BE2C (cell line): ENCODE measurements at regions not wholly inside any gene's neighbourhood (a gene's known extent, or its start where the extent isn't known, plus 50 kb on each side); places are given as distances from the start of the nearest gene placed in this dataset.

ENCODE experiments used
- DNase-seq: peaks from one replicate; pipeline ENCODE4 v3.0.0-alpha.2; 2020
- H3K27me3 ChIP-seq: fragments of 250-450 bp; sonication (Bioruptor Pico); 2 replicates; pipeline ENCODE4 v1.5.1; 2020; ENCODE audit warnings: mild to moderate bottlenecking
- H3K36me3 ChIP-seq: fragments of 250-450 bp; sonication (Bioruptor Pico); 2 replicates; pipeline ENCODE4 v1.5.1; 2020; ENCODE audit warnings: mild to moderate bottlenecking
- H3K4me1 ChIP-seq: fragments of 250-450 bp; sonication (Bioruptor Pico); 2 replicates; pipeline ENCODE4 v1.5.1; 2020
- H3K4me3 ChIP-seq: 2 replicates; pipeline ENCODE4 v1.5.1; 2011; ENCODE audit warnings: low read depth, low read length
- H3K9me3 ChIP-seq: fragments of 250-450 bp; sonication (Bioruptor Pico); 2 replicates; pipeline ENCODE4 v1.5.1; 2020
- TF ChIP-seq, protein P1 (sequence below): IDR thresholded peaks from 2 replicates; pipeline ENCODE4 v1.5.1; 2012; ENCODE audit warnings: mild to moderate bottlenecking, low read depth, low read length

DNA sequence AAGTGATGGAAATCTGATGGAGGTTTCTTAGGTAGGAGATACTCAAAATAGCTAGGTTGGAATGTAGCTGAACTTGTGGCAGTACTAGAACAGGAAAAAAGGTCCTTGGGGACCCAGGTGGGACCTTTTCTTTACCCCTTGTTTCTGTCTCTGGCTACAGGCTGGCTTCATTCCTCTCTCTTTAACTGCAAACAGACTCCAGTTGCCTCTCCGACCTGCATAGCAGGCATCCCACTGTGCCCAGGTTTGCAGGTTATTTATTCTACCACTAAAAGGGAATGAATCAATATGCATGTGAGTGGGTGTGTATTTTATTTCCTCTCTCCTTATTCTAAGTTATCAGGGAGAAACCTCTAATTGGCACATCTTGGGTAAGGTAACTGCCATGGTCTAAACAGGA, 758.1 kb downstream of the MED13L start:
- H3K36me3 ChIP-seq: no peaks in the 10 kb centered on the region
- no peaks in the 10 kb centered on the region for H3K27me3 ChIP-seq
- no peak overlapping the region for H3K4me3 ChIP-seq
- no peaks in the 10 kb centered on the region for H3K4me1 ChIP-seq
- H3K9me3 ChIP-seq: no peaks in the 10 kb centered on the region; the same call in 1 of the 2 replicates
- TF ChIP-seq, protein P1, sequence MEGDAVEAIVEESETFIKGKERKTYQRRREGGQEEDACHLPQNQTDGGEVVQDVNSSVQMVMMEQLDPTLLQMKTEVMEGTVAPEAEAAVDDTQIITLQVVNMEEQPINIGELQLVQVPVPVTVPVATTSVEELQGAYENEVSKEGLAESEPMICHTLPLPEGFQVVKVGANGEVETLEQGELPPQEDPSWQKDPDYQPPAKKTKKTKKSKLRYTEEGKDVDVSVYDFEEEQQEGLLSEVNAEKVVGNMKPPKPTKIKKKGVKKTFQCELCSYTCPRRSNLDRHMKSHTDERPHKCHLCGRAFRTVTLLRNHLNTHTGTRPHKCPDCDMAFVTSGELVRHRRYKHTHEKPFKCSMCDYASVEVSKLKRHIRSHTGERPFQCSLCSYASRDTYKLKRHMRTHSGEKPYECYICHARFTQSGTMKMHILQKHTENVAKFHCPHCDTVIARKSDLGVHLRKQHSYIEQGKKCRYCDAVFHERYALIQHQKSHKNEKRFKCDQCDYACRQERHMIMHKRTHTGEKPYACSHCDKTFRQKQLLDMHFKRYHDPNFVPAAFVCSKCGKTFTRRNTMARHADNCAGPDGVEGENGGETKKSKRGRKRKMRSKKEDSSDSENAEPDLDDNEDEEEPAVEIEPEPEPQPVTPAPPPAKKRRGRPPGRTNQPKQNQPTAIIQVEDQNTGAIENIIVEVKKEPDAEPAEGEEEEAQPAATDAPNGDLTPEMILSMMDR: no peak
- DNase-seq: no peak

DNA sequence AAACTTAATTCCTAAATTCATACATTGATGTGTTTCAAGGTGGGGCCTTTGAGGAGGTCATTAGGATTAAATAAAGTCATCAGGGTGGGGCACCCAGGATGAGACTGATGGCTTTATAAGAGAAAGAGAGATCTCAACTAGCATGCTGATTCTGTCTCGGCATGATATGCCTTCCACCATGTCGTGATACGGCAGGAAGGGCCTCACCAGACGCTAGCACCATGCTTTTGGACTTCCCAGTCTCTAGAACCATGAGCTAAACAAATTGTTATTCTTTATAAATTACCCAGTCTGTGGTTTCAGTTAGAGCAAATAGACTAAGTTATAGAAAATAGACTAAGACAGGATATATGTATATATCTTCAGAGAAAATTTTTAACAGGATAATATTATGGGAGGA, 759.6 kb downstream of the MED13L start:
- H3K36me3 ChIP-seq: no peaks in the 10 kb centered on the region
- no peaks in the 10 kb centered on the region for H3K27me3 ChIP-seq
- no peaks in the 10 kb centered on the region for H3K4me1 ChIP-seq
- TF ChIP-seq, protein P1: no peak
- H3K9me3 ChIP-seq: no peaks in the 10 kb centered on the region; the same call in 1 of the 2 replicates
- no peak for DNase-seq
- no peak overlapping the region for H3K4me3 ChIP-seq

DNA sequence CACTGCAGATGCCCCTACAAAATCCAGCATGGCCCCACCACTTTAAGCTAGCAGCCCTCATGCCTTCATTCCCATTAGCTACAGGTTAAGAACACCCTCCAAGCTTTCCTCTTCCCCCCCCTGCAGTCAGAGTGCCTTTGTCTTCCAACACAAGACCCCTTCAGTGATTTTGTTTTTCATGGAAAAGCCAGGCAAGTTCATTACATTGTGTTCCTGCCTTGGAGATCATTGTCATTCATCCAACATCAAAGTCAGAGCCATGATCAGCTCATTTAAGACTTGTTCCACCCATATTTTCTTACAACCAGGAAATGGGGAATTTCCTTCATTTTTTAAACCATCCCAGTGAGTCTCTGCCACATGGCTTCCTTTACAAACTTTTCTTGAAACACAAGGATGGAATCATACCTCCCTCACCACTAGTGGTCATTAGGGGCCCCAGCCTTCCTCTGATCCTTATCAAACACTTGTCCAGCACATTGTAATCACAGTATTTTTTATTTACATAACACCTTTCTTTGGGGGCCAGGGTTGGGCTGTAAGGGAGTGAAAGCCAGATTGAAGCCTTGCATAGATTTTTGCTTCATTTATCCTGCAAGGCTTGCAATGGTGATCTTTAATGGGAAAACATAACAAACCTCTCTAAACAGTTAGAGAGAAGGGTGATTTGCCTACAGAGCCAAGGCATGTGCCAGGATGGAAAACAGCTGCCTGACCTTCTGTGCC, 765.3 kb downstream of the MED13L start:
- TF ChIP-seq, protein P1: no peak
- no peaks in the 10 kb centered on the region for H3K27me3 ChIP-seq
- H3K36me3 ChIP-seq: no peaks in the 10 kb centered on the region
- H3K4me1 ChIP-seq: no peaks in the 10 kb centered on the region
- H3K4me3 ChIP-seq: no peak overlapping the region
- no peak for DNase-seq
- no peaks in the 10 kb centered on the region; the same call in 1 of the 2 replicates for H3K9me3 ChIP-seq

DNA sequence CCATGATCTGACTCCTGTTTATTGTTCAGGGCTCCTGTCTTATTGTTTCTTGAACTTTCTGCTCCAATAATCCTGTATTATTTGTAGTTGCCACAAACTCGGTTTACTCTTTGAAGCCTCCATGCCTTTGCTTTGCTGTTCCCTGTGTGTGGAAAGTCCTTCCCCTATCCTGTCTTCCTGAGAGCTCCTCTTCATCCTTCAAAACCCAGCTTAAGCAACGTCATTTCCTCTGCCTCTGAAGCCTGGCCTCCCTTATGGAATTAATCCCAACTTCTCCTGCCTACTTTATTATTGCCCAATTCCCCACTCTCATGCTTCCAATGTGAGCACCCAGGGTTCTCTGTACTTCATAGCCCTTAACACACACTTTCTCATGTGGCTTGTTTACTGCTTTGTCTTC, 766.2 kb downstream of the MED13L start:
- DNase-seq: no peak
- TF ChIP-seq, protein P1: no peak
- H3K4me3 ChIP-seq: no peak overlapping the region
- no peaks in the 10 kb centered on the region for H3K4me1 ChIP-seq
- H3K27me3 ChIP-seq: no peaks in the 10 kb centered on the region
- no peaks in the 10 kb centered on the region; the same call in 1 of the 2 replicates for H3K9me3 ChIP-seq
- H3K36me3 ChIP-seq: no peaks in the 10 kb centered on the region

GRCh38 chr12:115508990-115509389, 768.5 kb downstream of the MED13L start:
- TF ChIP-seq, protein P1: no peak

DNA sequence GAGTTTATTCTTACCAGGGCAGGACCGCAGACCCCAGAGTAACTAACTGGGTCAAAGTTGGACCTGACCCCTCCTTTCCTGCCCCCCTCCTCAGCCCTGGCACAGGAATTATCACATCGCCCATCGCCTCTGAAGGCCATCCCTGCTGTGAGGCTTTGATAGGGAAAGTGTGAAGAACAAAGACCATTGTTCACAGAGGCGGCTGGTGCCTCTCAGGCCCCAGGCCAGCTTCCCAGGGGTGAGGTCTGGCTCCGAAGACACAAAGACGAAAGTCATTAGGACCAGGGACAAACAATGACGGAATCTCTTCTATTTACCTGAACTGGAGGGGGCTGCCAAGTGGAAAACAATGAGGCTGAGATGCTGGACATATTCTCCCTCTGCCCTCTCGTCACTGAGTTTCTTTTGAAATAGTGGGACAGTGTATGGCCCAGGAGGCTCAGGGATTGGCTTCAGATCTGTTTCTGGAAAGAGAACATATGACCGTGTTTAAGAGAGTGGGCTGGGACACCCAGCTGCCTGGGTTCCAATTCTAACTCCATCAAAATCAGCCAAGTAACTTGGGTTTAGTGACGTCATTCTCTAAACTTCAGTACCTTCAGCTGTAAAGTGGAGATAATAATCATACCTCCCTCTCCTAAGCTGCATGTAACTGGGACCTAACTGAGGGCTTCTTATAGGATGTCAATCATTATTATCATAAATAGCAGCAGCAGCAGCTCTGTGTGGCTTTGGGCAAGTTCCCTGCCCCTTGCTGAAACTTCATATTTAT, 769.4 kb downstream of the MED13L start:
- H3K36me3 ChIP-seq: no peaks in the 10 kb centered on the region
- no peaks in the 10 kb centered on the region for H3K4me1 ChIP-seq
- DNase-seq: no peak
- H3K9me3 ChIP-seq: no peaks in the 10 kb centered on the region
- TF ChIP-seq, protein P1: no peak
- no peaks in the 10 kb centered on the region for H3K27me3 ChIP-seq
- H3K4me3 ChIP-seq: no peak overlapping the region

More at GRCh38 chr12:115508990-115509389, 768.5 kb downstream of the MED13L start:
- Histone ChIP-seq H3K4me1 (no peaks in the 10 kb centered on the region), H3K4me3 (no peak overlapping the region), H3K36me3 (no peaks in the 10 kb centered on the region), H3K9me3 (no peaks in the 10 kb centered on the region; the same call in 1 of the 2 replicates), H3K27me3 (no peaks in the 10 kb centered on the region)
- DNase-seq: no peak
